OCI-LY1 (cell line): ENCODE measurements at regions not wholly inside any gene's neighbourhood (a gene's known extent, or its start where the extent isn't known, plus 50 kb on each side); places are given as distances from the start of the nearest gene placed in this dataset.

Experiments used
- H2AFZ ChIP-seq: fragments of 200-600 bp; sonication (generic), shearing (Covaris generic); 2 replicates; pipeline ENCODE4 v1.6.0; 2014; ENCODE audit warnings: antibody characterized with exemption, mild to moderate bottlenecking, low read length
- H3F3A ChIP-seq: fragments of 200-600 bp; sonication (generic), shearing (Covaris generic); 2 replicates; pipeline ENCODE4 v1.6.0; 2014; ENCODE audit warnings: mild to moderate bottlenecking, antibody characterized with exemption, low read length, moderate library complexity; ENCODE audit not compliant: insufficient read depth
- H3K27ac ChIP-seq: fragments of 200-600 bp; sonication (generic); 2 replicates; pipeline ENCODE4 v1.5.1; 2014; ENCODE audit warnings: low read length, mixed run types, mild to moderate bottlenecking, low read depth; ENCODE audit not compliant: poor library complexity, severe bottlenecking
- H3K27me3 ChIP-seq: fragments of 200-600 bp; sonication (generic); 2 replicates; pipeline ENCODE4 v1.6.0; 2014; ENCODE audit warnings: antibody characterized with exemption, mild to moderate bottlenecking, low read length, moderate library complexity; ENCODE audit not compliant: insufficient read depth
- H3K36me3 ChIP-seq: fragments of 200-600 bp; sonication (generic); 2 replicates; pipeline ENCODE4 v1.6.1; 2014; ENCODE audit warnings: mild to moderate bottlenecking, antibody characterized with exemption, low read length, moderate library complexity, mixed read lengths; ENCODE audit not compliant: insufficient read depth
- H3K4me1 ChIP-seq: fragments of 200-600 bp; sonication (generic); 2 replicates; pipeline ENCODE4 v1.5.1; 2014; ENCODE audit warnings: mild to moderate bottlenecking, low read length, moderate library complexity; ENCODE audit not compliant: insufficient read depth, severe bottlenecking
- H3K4me2 ChIP-seq: fragments of 200-600 bp; sonication (generic), shearing (Covaris generic); 2 replicates; pipeline ENCODE4 v1.6.1; 2014; ENCODE audit warnings: low read length
- H3K4me3 ChIP-seq: fragments of 200-600 bp; sonication (generic); 2 replicates; pipeline ENCODE4 v1.5.1; 2014; ENCODE audit warnings: low read length, low read depth, mild to moderate bottlenecking, mixed read lengths; ENCODE audit not compliant: poor library complexity, severe bottlenecking
- H3K79me2 ChIP-seq: fragments of 200-600 bp; shearing (Covaris generic); 2 replicates; pipeline ENCODE4 v1.6.1; 2016; ENCODE audit warnings: mixed run types, low read length, mixed read lengths; ENCODE audit not compliant: insufficient read depth
- H3K9ac ChIP-seq: fragments of 200-600 bp; sonication (generic), shearing (Covaris generic); 2 replicates; pipeline ENCODE4 v1.6.1; 2014; ENCODE audit warnings: mild to moderate bottlenecking, low read length, mixed read lengths
- H3K9me2 ChIP-seq: fragments of 200-600 bp; sonication (generic), shearing (Covaris generic); 2 replicates; pipeline ENCODE4 v1.6.1; 2014; ENCODE audit warnings: low read depth, mild to moderate bottlenecking, low read length, mixed read lengths
- H3K9me3 ChIP-seq: fragments of 200-600 bp; shearing (Covaris generic); 2 replicates; pipeline ENCODE4 v1.6.1; 2014; ENCODE audit warnings: low read length, mixed read lengths
- H4K20me1 ChIP-seq: fragments of 200-600 bp; sonication (generic), shearing (Covaris generic); 2 replicates; pipeline ENCODE4 v1.6.0; 2016; ENCODE audit warnings: mild to moderate bottlenecking, low read length; ENCODE audit not compliant: insufficient read depth
- CTCF ChIP-seq: fragments of 200-600 bp; sonication (generic), shearing (Covaris generic); IDR thresholded peaks from 2 replicates; pipeline ENCODE4 v1.5.1; 2017; ENCODE audit warnings: mild to moderate bottlenecking, antibody characterized with exemption, low read length, moderate library complexity, mixed read lengths
- EZH2 ChIP-seq: fragments of 200-600 bp; sonication (generic), shearing (Covaris generic); IDR thresholded peaks from 2 replicates; pipeline ENCODE4 v1.8.0; 2017; ENCODE audit warnings: borderline replicate concordance, mixed run types, mild to moderate bottlenecking, antibody characterized with exemption, low read length, moderate library complexity, mixed read lengths

GRCh38 chr2:66775730-66776422 lies 341.0 kb downstream of the MEIS1 start:
- no peak for TF ChIP-seq EZH2
- no peak for TF ChIP-seq CTCF

GRCh38 chr2:66781804-66782203 lies 346.9 kb downstream of the MEIS1 start:
- Histone ChIP-seq H3K79me2 (no peaks in the 10 kb centered on the region), H4K20me1 (no peaks in the 10 kb centered on the region), H3K36me3 (no peaks in the 10 kb centered on the region), H3K9ac (no peak overlapping the region), H3K27me3 (no peaks in the 10 kb centered on the region), H3K4me2 (no peak overlapping the region), H3K4me3 (no peak overlapping the region), H3K27ac (no peak overlapping the region), H3K9me2 (no peaks in the 10 kb centered on the region), H3K9me3 (no peaks in the 10 kb centered on the region), H2AFZ (no peak overlapping the region), H3K4me1 (no peaks in the 10 kb centered on the region), H3F3A (no peaks in the 10 kb centered on the region)
- TF ChIP-seq CTCF, result no peak
- no peak for TF ChIP-seq EZH2

More at GRCh38 chr2:66775730-66776422, 341.0 kb downstream of the MEIS1 start:
- Histone ChIP-seq H3K9me2 (no peaks in the 10 kb centered on the region), H4K20me1 (no peaks in the 10 kb centered on the region), H3K4me3 (no peak overlapping the region), H3K4me1 (no peaks in the 10 kb centered on the region), H3K4me2 (no peak overlapping the region), H3K27me3 (no peaks in the 10 kb centered on the region), H3K79me2 (no peaks in the 10 kb centered on the region), H3K9ac (no peak overlapping the region), H2AFZ (no peak overlapping the region), H3F3A (no peaks in the 10 kb centered on the region), H3K27ac (no peak overlapping the region), H3K9me3 (no peaks in the 10 kb centered on the region), H3K36me3 (no peaks in the 10 kb centered on the region)

- H4K20me1 ChIP-seq, result no peaks in the 10 kb centered on the region
- TF ChIP-seq EZH2 (no peak), CTCF (no peak)
These were observed 347.9 kb downstream of the MEIS1 start for GRCh38 chr2:66782780-66783361.

More at GRCh38 chr2:66782780-66783361, 347.9 kb downstream of the MEIS1 start:
- no peaks in the 10 kb centered on the region for H3K9me3 ChIP-seq
- no peak overlapping the region for H3K4me3 ChIP-seq
- H3K9ac ChIP-seq, result no peak overlapping the region
- no peaks in the 10 kb centered on the region for H3K27me3 ChIP-seq
- H3K4me2 ChIP-seq, result no peak overlapping the region
- H3K9me2 ChIP-seq, result no peaks in the 10 kb centered on the region
- H3K36me3 ChIP-seq, result no peaks in the 10 kb centered on the region
- no peak overlapping the region for H2AFZ ChIP-seq
- H3K79me2 ChIP-seq, result no peaks in the 10 kb centered on the region
- no peak overlapping the region for H3K27ac ChIP-seq
- H3F3A ChIP-seq, result no peaks in the 10 kb centered on the region
- no peaks in the 10 kb centered on the region for H3K4me1 ChIP-seq
